AG09309 (cell line): ENCODE measurements at regions not wholly inside any gene's neighbourhood (a gene's known extent, or its start where the extent isn't known, plus 50 kb on each side); places are given as distances from the start of the nearest gene placed in this dataset.

Experiments
- DNase-seq: peaks from one replicate; pipeline ENCODE4 v3.0.0-alpha.2; 2010; ENCODE audit warnings: low read depth
- H3K4me3 ChIP-seq: 2 replicates; pipeline ENCODE4 v1.5.1; 2011; ENCODE audit warnings: mild to moderate bottlenecking, low read depth, low read length, moderate library complexity; ENCODE audit not compliant: control insufficient read depth
- CTCF ChIP-seq: IDR thresholded peaks from 2 replicates; pipeline ENCODE4 v1.5.1; 2011; ENCODE audit warnings: mild to moderate bottlenecking, low read depth, low read length, inconsistent platforms; ENCODE audit not compliant: insufficient read depth, control insufficient read depth; ENCODE audit errors: missing control alignments

DNA sequence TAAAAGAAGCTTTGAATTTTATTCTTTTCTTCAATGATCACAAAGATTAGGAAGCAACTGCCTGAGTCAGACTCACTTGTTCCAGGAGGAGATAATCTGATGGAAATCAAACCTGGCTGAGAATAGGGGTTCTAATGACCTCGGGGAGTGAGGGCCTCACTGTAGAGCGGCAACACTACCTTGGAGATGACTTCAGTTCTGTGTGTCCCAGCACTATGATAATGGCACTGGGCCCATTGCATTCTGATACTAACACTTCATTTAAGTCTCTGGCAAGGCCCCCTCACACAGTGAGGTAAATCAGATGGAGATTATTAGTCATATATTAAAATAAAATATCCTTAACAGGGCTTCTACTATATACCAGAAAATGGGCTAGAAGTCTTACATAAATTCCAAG lies 233.3 kb upstream of the EGLN3 start:
- no peak for TF ChIP-seq CTCF
- no peak for DNase-seq
- H3K4me3 ChIP-seq, result no peak overlapping the region

- DNase-seq, result no peak
- no peak overlapping the region for H3K4me3 ChIP-seq
- no peak for TF ChIP-seq CTCF
These were observed 232.6 kb upstream of the EGLN3 start for GRCh38 chr14:34183478-34183877.

GRCh38 chr14:34181338-34181737 lies 230.5 kb upstream of the EGLN3 start:
- no peak overlapping the region for H3K4me3 ChIP-seq
- no peak for DNase-seq
- no peak for TF ChIP-seq CTCF

GRCh38 chr14:34180869-34181268 lies 230.0 kb upstream of the EGLN3 start:
- TF ChIP-seq CTCF, result no peak
- no peak overlapping the region for H3K4me3 ChIP-seq
- DNase-seq, result no peak

- H3K4me3 ChIP-seq, result no peak overlapping the region
- no peak for TF ChIP-seq CTCF
- DNase-seq, result no peak
These were observed 229.6 kb upstream of the EGLN3 start for GRCh38 chr14:34180434-34180833.

GRCh38 chr14:34179727-34180126 lies 228.9 kb upstream of the EGLN3 start:
- TF ChIP-seq CTCF, result no peak
- DNase-seq, result no peak
- H3K4me3 ChIP-seq, result no peak overlapping the region

DNA sequence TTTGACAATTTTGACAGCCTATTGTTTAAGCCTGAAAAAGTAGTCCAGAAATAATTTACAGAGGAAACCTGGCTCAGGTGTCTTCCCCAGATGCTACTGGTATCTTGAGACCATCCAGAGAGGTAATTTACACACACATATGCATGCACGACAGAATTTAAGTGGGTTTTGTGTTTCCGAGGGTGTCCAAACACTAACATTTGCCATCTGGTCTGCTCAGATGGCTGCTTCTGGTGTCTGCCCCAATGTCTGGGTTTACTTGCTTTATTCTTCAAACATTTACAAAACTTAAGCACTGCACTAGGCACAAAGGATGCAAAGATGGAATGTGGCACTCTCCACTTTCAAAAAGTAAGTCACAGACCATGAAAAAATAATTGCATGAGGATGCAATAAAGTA lies 226.6 kb upstream of the EGLN3 start:
- TF ChIP-seq CTCF, result no peak
- DNase-seq, result no peak
- H3K4me3 ChIP-seq, result no peak overlapping the region
